HepG2 (cell line): ENCODE measurements at regions not wholly inside any gene's neighbourhood (a gene's known extent, or its start where the extent isn't known, plus 50 kb on each side); places are given as distances from the start of the nearest gene placed in this dataset.

Experiments
- CEBPG ChIP-seq: IDR thresholded peaks from 2 replicates; pipeline ENCODE4 v1.6.1; 2016
- CTCF ChIP-seq: sonication (generic); formaldehyde crosslinking; IDR thresholded peaks from 2 replicates; pipeline ENCODE4 v1.5.0; 2020; ENCODE audit warnings: mild to moderate bottlenecking, missing genetic modification reagents, moderate library complexity
- DNMT1 ChIP-seq: sonication (generic); formaldehyde crosslinking; IDR thresholded peaks from 2 replicates; pipeline ENCODE4 v1.5.1; 2020; ENCODE audit warnings: mild to moderate bottlenecking, missing genetic modification reagents
- GPBP1L1 ChIP-seq: sonication (generic); formaldehyde crosslinking; IDR thresholded peaks from 2 replicates; pipeline ENCODE4 v1.5.0; 2020; ENCODE audit warnings: mild to moderate bottlenecking, missing genetic modification reagents
- KAT8 ChIP-seq: IDR thresholded peaks from 2 replicates; pipeline ENCODE4 v1.6.1; 2016; ENCODE audit warnings: missing genetic modification reagents, missing compliant biosample characterization
- KIAA2018 ChIP-seq: sonication (generic); formaldehyde crosslinking; IDR thresholded peaks from 2 replicates; pipeline ENCODE4 v1.5.0; 2020; ENCODE audit warnings: mild to moderate bottlenecking, missing genetic modification reagents, borderline replicate concordance
- MTA1 ChIP-seq: sonication (generic); formaldehyde crosslinking; IDR thresholded peaks from 2 replicates; pipeline ENCODE4 v1.4.0; 2020; ENCODE audit warnings: missing genetic modification reagents, mild to moderate bottlenecking, borderline replicate concordance
- MZF1 ChIP-seq: sonication (generic); formaldehyde crosslinking; IDR thresholded peaks from 2 replicates; pipeline ENCODE4 v1.8.1; 2023; ENCODE audit warnings: mild to moderate bottlenecking, missing genetic modification reagents, borderline replicate concordance
- NONO ChIP-seq, 2 experiments: fragments of 450-650 bp in 1 of 2; sonication (generic) in 1 of 2; formaldehyde crosslinking in 1 of 2; IDR thresholded peaks in 1 of 2; conservative IDR thresholded peaks in 1 of 2; 2 replicates each; pipeline versions ENCODE4 v1.6.1 to v1.8.0; 2017 to 2022; ENCODE audit warnings: mild to moderate bottlenecking in 1 of 2, missing genetic modification reagents in 1 of 2, moderate library complexity in 1 of 2
- RFX1 ChIP-seq: fragments of 450-650 bp; IDR thresholded peaks from 2 replicates; pipeline ENCODE4 v1.6.1; 2017
- RXRB ChIP-seq: IDR thresholded peaks from 2 replicates; pipeline ENCODE4 v1.6.1; 2016; ENCODE audit warnings: borderline replicate concordance, missing genetic modification reagents, missing compliant biosample characterization
- SP1 ChIP-seq, 2 experiments: fragments of 450-650 bp in 1 of 2; sonication (generic) in 1 of 2; formaldehyde crosslinking in 1 of 2; IDR thresholded peaks; 2 replicates each; pipeline versions ENCODE4 v1.4.0 to v1.6.1; 2016 to 2020; ENCODE audit warnings: missing genetic modification reagents in 1 of 2
- ZNF614 ChIP-seq: IDR thresholded peaks from 2 replicates; pipeline ENCODE4 v1.6.1; 2018; ENCODE audit warnings: missing biosample characterization, missing genetic modification reagents, inconsistent platforms, borderline replicate concordance
- ZNF691 ChIP-seq: sonication (generic); formaldehyde crosslinking; IDR thresholded peaks from 2 replicates; pipeline ENCODE4 v1.4.0; 2020; ENCODE audit warnings: missing genetic modification reagents, low read depth, mild to moderate bottlenecking, borderline replicate concordance
- TF ChIP-seq, protein P1 (sequence below): IDR thresholded peaks from 2 replicates; pipeline ENCODE4 v1.6.1; 2018; ENCODE audit warnings: missing genetic modification reagents, mild to moderate bottlenecking, missing compliant biosample characterization

- TF ChIP-seq KIAA2018 (CRISPR knock-in tag) (no peak), RFX1 (no peak), DNMT1 (CRISPR knock-in tag) (no peak), ZNF691 (CRISPR knock-in tag) (no peak), KAT8 (CRISPR knock-in tag) (no peak), ZNF614 (CRISPR knock-in tag) (no peak), RXRB (CRISPR knock-in tag) (no peak), CTCF (no peak), MTA1 (CRISPR knock-in tag) (no peak), NONO (IDR thresholded peaks at IDR 0.05) (peak; percentile 82; the same call in 1 of the 2 replicates), NONO (CRISPR knock-in tag; conservative IDR thresholded peaks at IDR 0.05) (no peak), GPBP1L1 (CRISPR knock-in tag) (no peak), MZF1 (CRISPR knock-in tag) (no peak), SP1 (IDR thresholded peaks at IDR 0.05) (peak; percentile 33; the same call in 1 of the 2 replicates), SP1 (CRISPR knock-in tag; IDR thresholded peaks at IDR 0.05) (no peak), CEBPG (CRISPR knock-in tag) (no peak)
- TF ChIP-seq, protein P1, sequence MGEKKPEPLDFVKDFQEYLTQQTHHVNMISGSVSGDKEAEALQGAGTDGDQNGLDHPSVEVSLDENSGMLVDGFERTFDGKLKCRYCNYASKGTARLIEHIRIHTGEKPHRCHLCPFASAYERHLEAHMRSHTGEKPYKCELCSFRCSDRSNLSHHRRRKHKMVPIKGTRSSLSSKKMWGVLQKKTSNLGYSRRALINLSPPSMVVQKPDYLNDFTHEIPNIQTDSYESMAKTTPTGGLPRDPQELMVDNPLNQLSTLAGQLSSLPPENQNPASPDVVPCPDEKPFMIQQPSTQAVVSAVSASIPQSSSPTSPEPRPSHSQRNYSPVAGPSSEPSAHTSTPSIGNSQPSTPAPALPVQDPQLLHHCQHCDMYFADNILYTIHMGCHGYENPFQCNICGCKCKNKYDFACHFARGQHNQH (CRISPR knock-in tag) = no peak
Measured at GRCh38 chr20:30601974-30602373, 655.5 kb upstream of the DEFB115 start (continued).
